ENCODE measurements at regions not wholly inside any gene's neighbourhood (a gene's known extent, or its start where the extent isn't known, plus 50 kb on each side); places are given as distances from the start of the nearest gene placed in this dataset.

DNA sequence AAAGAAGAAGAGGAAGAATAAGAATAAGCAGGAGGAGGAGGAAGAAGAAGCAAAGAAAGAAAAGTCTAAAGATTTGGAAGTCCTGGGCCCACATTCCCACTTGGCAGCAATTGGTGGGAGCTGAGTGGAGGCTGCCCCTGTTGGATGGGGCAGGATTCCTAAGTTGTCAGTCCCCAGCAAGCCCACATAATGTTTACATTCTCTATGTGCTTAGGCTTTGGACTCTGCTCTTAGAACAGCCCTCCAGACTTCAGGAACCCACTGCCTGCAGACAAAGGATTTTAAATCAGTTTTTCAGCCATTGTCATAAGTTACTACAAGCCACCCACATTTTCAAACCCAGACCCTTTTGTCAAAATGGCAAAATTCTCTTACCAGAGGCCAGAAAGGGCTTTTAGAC lies 92.0 kb downstream of the OTX2 start:
- TF ChIP-seq, protein P1, sequence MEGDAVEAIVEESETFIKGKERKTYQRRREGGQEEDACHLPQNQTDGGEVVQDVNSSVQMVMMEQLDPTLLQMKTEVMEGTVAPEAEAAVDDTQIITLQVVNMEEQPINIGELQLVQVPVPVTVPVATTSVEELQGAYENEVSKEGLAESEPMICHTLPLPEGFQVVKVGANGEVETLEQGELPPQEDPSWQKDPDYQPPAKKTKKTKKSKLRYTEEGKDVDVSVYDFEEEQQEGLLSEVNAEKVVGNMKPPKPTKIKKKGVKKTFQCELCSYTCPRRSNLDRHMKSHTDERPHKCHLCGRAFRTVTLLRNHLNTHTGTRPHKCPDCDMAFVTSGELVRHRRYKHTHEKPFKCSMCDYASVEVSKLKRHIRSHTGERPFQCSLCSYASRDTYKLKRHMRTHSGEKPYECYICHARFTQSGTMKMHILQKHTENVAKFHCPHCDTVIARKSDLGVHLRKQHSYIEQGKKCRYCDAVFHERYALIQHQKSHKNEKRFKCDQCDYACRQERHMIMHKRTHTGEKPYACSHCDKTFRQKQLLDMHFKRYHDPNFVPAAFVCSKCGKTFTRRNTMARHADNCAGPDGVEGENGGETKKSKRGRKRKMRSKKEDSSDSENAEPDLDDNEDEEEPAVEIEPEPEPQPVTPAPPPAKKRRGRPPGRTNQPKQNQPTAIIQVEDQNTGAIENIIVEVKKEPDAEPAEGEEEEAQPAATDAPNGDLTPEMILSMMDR (IDR thresholded peaks at IDR 0.05; ENCODE audit: extremely low read depth in 1 of 2, insufficient read depth in 1 of 2, low read depth in 1 of 2, low read length in 2 of 2): no peak
- no peak for TF ChIP-seq POLR2A (IDR thresholded peaks at IDR 0.05; ENCODE audit: low read depth, low read length)
- no peak for TF ChIP-seq MYC (IDR thresholded peaks at IDR 0.05; ENCODE audit: low read depth, low read length)
- no peak for TF ChIP-seq POLR2AphosphoS5 (IDR thresholded peaks at IDR 0.05; ENCODE audit: insufficient read depth, low read depth, low read length)
- TF ChIP-seq FOS (IDR thresholded peaks at IDR 0.05; ENCODE audit: borderline replicate concordance, insufficient read depth, low read length): no peak
- TF ChIP-seq, protein P2, sequence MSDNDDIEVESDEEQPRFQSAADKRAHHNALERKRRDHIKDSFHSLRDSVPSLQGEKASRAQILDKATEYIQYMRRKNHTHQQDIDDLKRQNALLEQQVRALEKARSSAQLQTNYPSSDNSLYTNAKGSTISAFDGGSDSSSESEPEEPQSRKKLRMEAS (IDR thresholded peaks at IDR 0.05; ENCODE audit: insufficient read depth, insufficient read length): no peak
- TF ChIP-seq GATA2 (IDR thresholded peaks at IDR 0.05; ENCODE audit: insufficient read depth, insufficient read length, low read depth, low read length): no peak
- TF ChIP-seq EZH2 (IDR thresholded peaks at IDR 0.05; ENCODE audit: borderline replicate concordance, low read depth, low read length, severe bottlenecking): no peak
